HepG2 (cell line): ENCODE measurements at regions not wholly inside any gene's neighbourhood (a gene's known extent, or its start where the extent isn't known, plus 50 kb on each side); places are given as distances from the start of the nearest gene placed in this dataset.

ENCODE experiments used
- CHCHD3 ChIP-seq: sonication (generic); formaldehyde crosslinking; IDR thresholded peaks from 2 replicates; pipeline ENCODE4 v1.8.0; 2022; ENCODE audit warnings: mild to moderate bottlenecking, missing genetic modification reagents, moderate library complexity
- CHD2 ChIP-seq: IDR thresholded peaks from 2 replicates; pipeline ENCODE4 v1.6.1; 2011; ENCODE audit warnings: low read depth, low read length, improper control_type of control experiment
- JUND ChIP-seq: sonication (generic); formaldehyde crosslinking; IDR thresholded peaks from 2 replicates; pipeline ENCODE4 v1.8.0; 2022; ENCODE audit warnings: mild to moderate bottlenecking, missing genetic modification reagents
- NR2F1 ChIP-seq, 2 experiments: fragments of 450-650 bp in 1 of 2; formaldehyde crosslinking in 1 of 2; IDR thresholded peaks; 2 replicates each; pipeline versions ENCODE4 v1.5.0 to v1.6.1; 2016 to 2020; ENCODE audit warnings: mild to moderate bottlenecking in 1 of 2, missing compliant biosample characterization in 1 of 2, missing genetic modification reagents in 1 of 2, moderate library complexity in 1 of 2
- RNF2 ChIP-seq: fragments of 450-650 bp; conservative IDR thresholded peaks from 2 replicates; pipeline ENCODE4 v1.6.1; 2016; ENCODE audit warnings: low read depth
- SMARCE1 ChIP-seq: fragments of 450-650 bp; IDR thresholded peaks from 2 replicates; pipeline ENCODE4 v1.6.1; 2017; ENCODE audit warnings: borderline replicate concordance
- ZNF3 ChIP-seq: IDR thresholded peaks from 2 replicates; pipeline ENCODE4 v1.7.0; 2017; ENCODE audit warnings: inconsistent platforms
- TF ChIP-seq, protein P1 (sequence below): sonication (generic); formaldehyde crosslinking; IDR thresholded peaks from 2 replicates; pipeline ENCODE4 v1.5.0; 2020; ENCODE audit warnings: mild to moderate bottlenecking, missing genetic modification reagents, moderate library complexity
- TF ChIP-seq, protein P2 (sequence below): sonication (generic); formaldehyde crosslinking; IDR thresholded peaks from 2 replicates; pipeline ENCODE4 v1.5.1; 2020; ENCODE audit warnings: mild to moderate bottlenecking, missing genetic modification reagents

DNA sequence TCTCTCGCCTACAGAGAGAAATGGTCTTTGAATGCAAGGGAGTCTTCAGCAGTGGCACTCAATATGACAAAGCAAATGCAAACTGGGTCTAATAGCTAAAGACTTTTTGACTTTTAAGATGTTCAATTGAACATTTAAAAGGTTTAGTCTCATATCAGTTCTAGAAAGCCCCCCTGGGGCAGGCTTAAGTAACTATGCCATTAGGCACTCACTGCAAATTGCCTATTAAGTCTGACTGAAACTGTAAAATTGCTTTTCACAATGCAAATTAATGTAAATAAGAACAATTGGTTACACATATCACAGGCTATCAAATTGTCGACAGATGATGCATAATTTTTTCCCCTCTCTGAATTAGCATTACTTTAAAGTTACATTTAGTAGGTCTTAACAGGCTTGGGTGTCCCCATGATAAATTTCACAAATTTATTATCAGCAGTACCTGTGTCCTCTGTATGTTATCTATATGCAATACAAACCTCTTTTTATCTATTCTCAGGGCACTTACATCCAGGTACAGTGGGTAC lies 329.1 kb downstream of the LRRIQ3 start:
- TF ChIP-seq RNF2: no peak
- TF ChIP-seq, protein P1, sequence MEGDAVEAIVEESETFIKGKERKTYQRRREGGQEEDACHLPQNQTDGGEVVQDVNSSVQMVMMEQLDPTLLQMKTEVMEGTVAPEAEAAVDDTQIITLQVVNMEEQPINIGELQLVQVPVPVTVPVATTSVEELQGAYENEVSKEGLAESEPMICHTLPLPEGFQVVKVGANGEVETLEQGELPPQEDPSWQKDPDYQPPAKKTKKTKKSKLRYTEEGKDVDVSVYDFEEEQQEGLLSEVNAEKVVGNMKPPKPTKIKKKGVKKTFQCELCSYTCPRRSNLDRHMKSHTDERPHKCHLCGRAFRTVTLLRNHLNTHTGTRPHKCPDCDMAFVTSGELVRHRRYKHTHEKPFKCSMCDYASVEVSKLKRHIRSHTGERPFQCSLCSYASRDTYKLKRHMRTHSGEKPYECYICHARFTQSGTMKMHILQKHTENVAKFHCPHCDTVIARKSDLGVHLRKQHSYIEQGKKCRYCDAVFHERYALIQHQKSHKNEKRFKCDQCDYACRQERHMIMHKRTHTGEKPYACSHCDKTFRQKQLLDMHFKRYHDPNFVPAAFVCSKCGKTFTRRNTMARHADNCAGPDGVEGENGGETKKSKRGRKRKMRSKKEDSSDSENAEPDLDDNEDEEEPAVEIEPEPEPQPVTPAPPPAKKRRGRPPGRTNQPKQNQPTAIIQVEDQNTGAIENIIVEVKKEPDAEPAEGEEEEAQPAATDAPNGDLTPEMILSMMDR: no peak
- TF ChIP-seq, protein P2, sequence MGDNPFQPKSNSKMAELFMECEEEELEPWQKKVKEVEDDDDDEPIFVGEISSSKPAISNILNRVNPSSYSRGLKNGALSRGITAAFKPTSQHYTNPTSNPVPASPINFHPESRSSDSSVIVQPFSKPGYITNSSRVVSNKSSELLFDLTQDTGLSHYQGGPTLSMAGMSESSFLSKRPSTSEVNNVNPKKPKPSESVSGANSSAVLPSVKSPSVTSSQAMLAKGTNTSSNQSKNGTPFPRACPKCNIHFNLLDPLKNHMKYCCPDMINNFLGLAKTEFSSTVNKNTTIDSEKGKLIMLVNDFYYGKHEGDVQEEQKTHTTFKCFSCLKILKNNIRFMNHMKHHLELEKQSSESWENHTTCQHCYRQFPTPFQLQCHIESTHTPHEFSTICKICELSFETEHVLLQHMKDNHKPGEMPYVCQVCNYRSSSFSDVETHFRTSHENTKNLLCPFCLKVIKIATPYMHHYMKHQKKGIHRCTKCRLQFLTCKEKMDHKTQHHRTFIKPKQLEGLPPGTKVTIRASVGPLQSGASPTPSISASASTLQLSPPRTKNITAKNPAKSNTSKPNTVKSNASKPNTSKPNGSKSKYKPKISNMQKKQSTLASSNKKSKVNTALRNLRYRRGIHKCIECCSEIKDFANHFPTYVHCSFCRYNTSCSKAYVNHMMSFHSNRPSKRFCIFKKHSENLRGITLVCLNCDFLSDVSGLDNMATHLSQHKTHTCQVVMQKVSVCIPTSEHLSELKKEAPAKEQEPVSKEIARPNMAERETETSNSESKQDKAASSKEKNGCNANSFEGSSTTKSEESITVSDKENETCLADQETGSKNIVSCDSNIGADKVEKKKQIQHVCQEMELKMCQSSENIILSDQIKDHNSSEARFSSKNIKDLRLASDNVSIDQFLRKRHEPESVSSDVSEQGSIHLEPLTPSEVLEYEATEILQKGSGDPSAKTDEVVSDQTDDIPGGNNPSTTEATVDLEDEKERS (CRISPR knock-in tag): no peak
- no peak for TF ChIP-seq NR2F1 (CRISPR knock-in tag; IDR thresholded peaks at IDR 0.05)
- no peak for TF ChIP-seq SMARCE1
- no peak for TF ChIP-seq CHD2
- TF ChIP-seq ZNF3: no peak
- TF ChIP-seq JUND (CRISPR knock-in tag): no peak
- TF ChIP-seq CHCHD3 (CRISPR knock-in tag): no peak
